UCSD-AML1 (cell line): ENCODE measurements at regions not wholly inside any gene's neighbourhood (a gene's known extent, or its start where the extent isn't known, plus 50 kb on each side); places are given as distances from the start of the nearest gene placed in this dataset.

Experiments used
- DNase-seq: peaks from one replicate; lab custom pipeline; 2025; ENCODE audit not compliant: unreplicated experiment; lab: John Stamatoyannopoulos, UW

GRCh38 chr7:153006911-153007310, 247.4 kb downstream of the ACTR3B start:
- no peak for DNase-seq

GRCh38 chr7:153010416-153010815, 250.9 kb downstream of the ACTR3B start:
- DNase-seq: no peak

- no peak for DNase-seq
Measured at GRCh38 chr7:153012203-153012602, 252.7 kb downstream of the ACTR3B start.

- no peak for DNase-seq
Measured at GRCh38 chr7:153017223-153017622, 257.7 kb downstream of the ACTR3B start.

- no peak for DNase-seq
Measured at GRCh38 chr7:153021542-153021941, 262.0 kb downstream of the ACTR3B start.

- no peak for DNase-seq
Measured at GRCh38 chr7:153022475-153023193, 263.1 kb downstream of the ACTR3B start.

- DNase-seq: no peak
Measured at GRCh38 chr7:153023194-153023592, 263.6 kb downstream of the ACTR3B start.

GRCh38 chr7:153027210-153027609, 267.7 kb downstream of the ACTR3B start:
- DNase-seq: no peak

- DNase-seq: no peak
Measured at GRCh38 chr7:153027904-153028303, 268.4 kb downstream of the ACTR3B start.

- no peak for DNase-seq
Measured at GRCh38 chr7:153030976-153031375, 271.4 kb downstream of the ACTR3B start.

- no peak for DNase-seq
Measured at GRCh38 chr7:153034791-153035190, 275.2 kb downstream of the ACTR3B start.

- no peak for DNase-seq
Measured at GRCh38 chr7:153036396-153037063, 277.0 kb downstream of the ACTR3B start.

GRCh38 chr7:153043440-153043839, 283.9 kb downstream of the ACTR3B start:
- no peak for DNase-seq

- DNase-seq: no peak
Measured at GRCh38 chr7:153044981-153045380, 285.4 kb downstream of the ACTR3B start.

GRCh38 chr7:153047079-153047959, 287.8 kb downstream of the ACTR3B start:
- DNase-seq: no peak

- DNase-seq: no peak
Measured at GRCh38 chr7:153052206-153052605, 292.7 kb downstream of the ACTR3B start.

- no peak for DNase-seq
Measured at GRCh38 chr7:153061910-153062528, 302.5 kb downstream of the ACTR3B start.

GRCh38 chr7:153065051-153065450, 305.5 kb downstream of the ACTR3B start:
- no peak for DNase-seq

GRCh38 chr7:153066711-153067110, 307.2 kb downstream of the ACTR3B start:
- no peak for DNase-seq

- DNase-seq: no peak
Measured at GRCh38 chr7:153070141-153070540, 310.6 kb downstream of the ACTR3B start.

GRCh38 chr7:153072806-153073205, 313.3 kb downstream of the ACTR3B start:
- no peak for DNase-seq
